Right atrium auricular region (tissue), 2 donors: ENCODE measurements at regions not wholly inside any gene's neighbourhood (a gene's known extent, or its start where the extent isn't known, plus 50 kb on each side); places are given as distances from the start of the nearest gene placed in this dataset.

Source experiments
- DNase-seq: peaks from one replicate; pipeline ENCODE4 v3.0.0-alpha.2; 2019; ENCODE audit warnings: low spot score
- H3K27ac ChIP-seq, 2 donors: fragments of 200-600 bp; sonication (generic); 1 replicate in 1 of 2; 2 replicates in 1 of 2; pipeline ENCODE4 v1.5.1; 2016 to 2019
- H3K27me3 ChIP-seq, 2 donors: fragments of 200-600 bp; sonication (generic); one replicate each; pipeline versions ENCODE4 v1.5.1 to v1.6.0; 2017 to 2019
- H3K36me3 ChIP-seq: fragments of 200-600 bp; sonication (generic); one replicate; pipeline ENCODE4 v1.5.1; 2016
- H3K4me1 ChIP-seq, 2 donors: fragments of 200-600 bp; sonication (generic); one replicate each; pipeline versions ENCODE4 v1.5.1 to v1.6.0; 2017 to 2019
- H3K4me3 ChIP-seq, 2 donors: fragments of 200-600 bp; sonication (generic); 1 replicate in 1 of 2; 2 replicates in 1 of 2; pipeline ENCODE4 v1.5.1; 2017 to 2019; ENCODE audit warnings: mild to moderate bottlenecking in 1 of 2, moderate library complexity in 1 of 2
- H3K9me3 ChIP-seq, 2 donors: fragments of 200-600 bp; sonication (generic); one replicate each; pipeline ENCODE4 v1.5.1; 2019
- CTCF ChIP-seq, 2 donors: fragments of 200-600 bp; sonication (generic); IDR thresholded peaks; one replicate each; pipeline ENCODE4 v1.5.1; 2019; ENCODE audit warnings: antibody characterized with exemption in 2 of 2

DNA sequence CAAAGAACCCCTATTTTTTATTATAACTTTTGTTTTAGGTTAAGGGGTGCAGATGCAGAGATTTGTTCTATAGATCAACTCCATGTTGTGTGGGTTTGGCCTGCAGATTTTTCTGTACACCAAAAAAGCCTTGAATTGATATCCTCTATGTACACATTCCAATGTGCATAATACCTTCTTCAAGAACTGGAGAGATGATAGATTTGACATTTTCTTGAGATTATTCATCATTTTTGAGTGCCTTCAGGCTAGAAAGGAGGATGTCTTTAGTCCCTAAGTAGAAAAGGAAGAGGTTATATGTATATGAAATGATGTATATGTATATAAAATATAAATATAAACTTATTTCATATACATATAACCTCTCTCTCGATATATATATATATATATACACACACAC is 1190.0 kb upstream of the ALCAM start:
- DNase-seq, result no peak
- Histone ChIP-seq H3K36me3 (no peaks in the 10 kb centered on the region), H3K27ac (no peak overlapping the region), H3K4me3 (no peak overlapping the region), H3K9me3 (no peaks in the 10 kb centered on the region), H3K4me1 (no peaks in the 10 kb centered on the region), H3K27me3 (no peaks in the 10 kb centered on the region)
- no peak for TF ChIP-seq CTCF (IDR thresholded peaks at IDR 0.05)

DNA sequence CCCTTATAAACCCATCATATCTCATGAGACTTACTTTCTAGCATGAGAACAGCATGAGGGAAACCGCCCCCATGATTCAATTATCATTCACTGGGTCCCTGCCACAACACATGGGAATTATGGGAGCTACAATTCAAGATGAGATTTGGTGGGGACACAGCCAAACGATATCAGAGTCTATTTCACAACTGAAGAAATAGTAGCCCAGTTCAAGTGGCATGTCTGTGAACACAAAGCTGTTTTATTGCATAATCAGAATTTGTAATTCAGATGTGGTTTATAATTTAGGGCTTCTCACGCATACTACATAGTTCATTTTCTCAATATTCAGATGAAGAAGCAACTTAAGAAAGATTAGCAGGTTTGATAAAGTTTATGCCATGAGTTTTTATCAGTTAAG is 1188.0 kb upstream of the ALCAM start:
- H3K36me3 ChIP-seq, result no peaks in the 10 kb centered on the region
- TF ChIP-seq CTCF (IDR thresholded peaks at IDR 0.05), result no peak

DNA sequence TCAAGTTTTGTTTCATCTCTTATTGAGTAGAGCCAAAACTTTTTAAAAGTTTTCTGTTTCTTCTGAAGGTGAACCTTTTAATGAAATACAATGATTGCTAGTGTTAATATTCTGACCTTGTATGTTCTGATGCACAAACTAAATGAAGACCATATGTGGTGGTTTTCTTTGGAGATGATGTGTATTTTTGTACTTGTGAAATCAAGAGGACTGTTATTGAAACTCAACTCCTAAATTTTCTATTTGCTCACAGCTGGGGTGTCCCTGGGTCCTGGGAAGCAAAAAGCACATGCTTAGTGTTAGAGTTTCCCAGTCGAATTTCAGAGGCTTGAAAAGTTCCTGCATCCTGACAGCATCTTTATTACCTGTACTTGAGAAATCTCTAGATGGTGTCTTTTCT is 1185.8 kb upstream of the ALCAM start:
- H3K9me3 ChIP-seq, result no peaks in the 10 kb centered on the region
- no peak for TF ChIP-seq CTCF (IDR thresholded peaks at IDR 0.05)

More for the DNA sequence above, 1188.0 kb upstream of the ALCAM start:
- DNase-seq, result no peak
- Histone ChIP-seq H3K27ac (no peak overlapping the region), H3K9me3 (no peaks in the 10 kb centered on the region), H3K4me1 (no peaks in the 10 kb centered on the region), H3K4me3 (no peak overlapping the region), H3K27me3 (no peaks in the 10 kb centered on the region)

GRCh38 chr3:104190681-104191080 is 1176.0 kb upstream of the ALCAM start:
- DNase-seq, result no peak
- no peaks in the 10 kb centered on the region for H3K9me3 ChIP-seq
- no peaks in the 10 kb centered on the region for H3K4me1 ChIP-seq
- TF ChIP-seq CTCF (IDR thresholded peaks at IDR 0.05), result no peak
- H3K36me3 ChIP-seq, result no peaks in the 10 kb centered on the region
- no peak overlapping the region for H3K4me3 ChIP-seq
- no peaks in the 10 kb centered on the region for H3K27me3 ChIP-seq
- no peak overlapping the region for H3K27ac ChIP-seq

More for the DNA sequence above, 1185.8 kb upstream of the ALCAM start:
- no peak for DNase-seq
- no peak overlapping the region for H3K4me3 ChIP-seq
- H3K36me3 ChIP-seq, result no peaks in the 10 kb centered on the region
- no peaks in the 10 kb centered on the region for H3K27me3 ChIP-seq
- H3K4me1 ChIP-seq, result no peaks in the 10 kb centered on the region
- no peak overlapping the region for H3K27ac ChIP-seq

DNA sequence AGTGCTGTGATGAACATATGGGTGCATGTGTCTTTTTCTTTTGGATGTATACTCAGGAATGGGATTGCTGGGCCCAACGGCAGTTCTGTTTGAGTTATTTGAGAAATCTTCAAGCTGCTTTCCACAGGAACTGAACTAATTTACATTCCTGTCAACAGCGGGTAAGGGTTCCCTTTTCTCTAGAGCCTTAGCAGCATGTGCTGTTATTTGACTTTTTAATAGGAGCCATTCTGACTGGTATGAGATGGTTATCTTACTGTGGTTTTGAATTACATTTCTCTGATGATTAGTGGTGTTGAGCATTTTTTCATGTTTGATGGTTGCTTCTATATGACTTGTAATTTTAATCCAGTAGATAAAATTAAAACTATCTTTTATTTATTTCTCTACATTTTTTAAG is 1168.6 kb upstream of the ALCAM start:
- DNase-seq, result no peak
- Histone ChIP-seq H3K27ac (no peak overlapping the region), H3K36me3 (no peaks in the 10 kb centered on the region), H3K4me3 (no peak overlapping the region), H3K4me1 (no peaks in the 10 kb centered on the region), H3K9me3 (no peaks in the 10 kb centered on the region), H3K27me3 (no peaks in the 10 kb centered on the region)
- TF ChIP-seq CTCF (IDR thresholded peaks at IDR 0.05), result no peak

DNA sequence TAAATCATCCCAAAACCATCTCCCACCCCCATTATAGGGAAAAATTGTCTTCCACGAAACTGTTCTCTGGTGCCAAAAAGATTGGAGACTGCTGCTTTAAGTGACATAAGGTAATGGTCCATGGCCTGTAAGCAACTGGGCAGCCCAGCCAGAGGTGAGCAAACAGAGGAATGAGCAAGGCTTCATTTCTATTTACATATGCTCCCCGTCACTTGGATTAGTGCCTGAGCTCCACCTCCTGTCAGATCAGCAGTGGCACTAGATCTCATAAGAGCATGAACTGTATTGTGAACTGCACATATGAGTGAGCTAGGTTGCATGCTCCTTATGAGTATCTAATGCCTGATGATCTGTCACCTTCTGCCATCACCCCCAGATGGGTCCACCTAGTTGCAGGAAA is 1159.8 kb upstream of the ALCAM start:
- no peak overlapping the region for H3K4me3 ChIP-seq
- H3K27ac ChIP-seq, result no peak overlapping the region
- no peak for TF ChIP-seq CTCF (IDR thresholded peaks at IDR 0.05)
- H3K4me1 ChIP-seq, result no peaks in the 10 kb centered on the region
- no peak for DNase-seq
- no peaks in the 10 kb centered on the region for H3K9me3 ChIP-seq
- H3K36me3 ChIP-seq, result no peaks in the 10 kb centered on the region
- no peaks in the 10 kb centered on the region for H3K27me3 ChIP-seq
